NCI-H2107 (cell line): ENCODE measurements at regions not wholly inside any gene's neighbourhood (a gene's known extent, or its start where the extent isn't known, plus 50 kb on each side); places are given as distances from the start of the nearest gene placed in this dataset.

Source experiments
- DNase-seq: peaks from one replicate; lab custom pipeline; 2025; lab: John Stamatoyannopoulos, UW

DNA sequence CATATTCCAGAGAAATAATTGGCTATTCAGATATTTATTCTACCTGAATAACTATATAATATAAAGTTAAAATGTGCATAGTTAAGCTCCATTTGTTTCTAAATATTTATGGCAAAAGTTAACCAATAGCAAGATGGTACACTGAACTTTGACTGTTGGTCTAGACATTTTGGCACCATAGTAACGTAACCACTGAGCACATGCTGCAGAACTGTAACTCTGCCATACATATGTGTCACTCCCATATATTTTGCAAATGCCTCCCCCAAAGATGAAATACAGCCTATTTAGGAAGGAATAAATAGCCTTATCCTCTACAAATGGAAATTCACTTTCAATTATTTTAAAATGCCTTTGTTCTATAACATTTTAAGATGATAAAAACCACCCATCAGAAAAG lies 424.9 kb downstream of the CENPC start:
- DNase-seq, result no peak

DNA sequence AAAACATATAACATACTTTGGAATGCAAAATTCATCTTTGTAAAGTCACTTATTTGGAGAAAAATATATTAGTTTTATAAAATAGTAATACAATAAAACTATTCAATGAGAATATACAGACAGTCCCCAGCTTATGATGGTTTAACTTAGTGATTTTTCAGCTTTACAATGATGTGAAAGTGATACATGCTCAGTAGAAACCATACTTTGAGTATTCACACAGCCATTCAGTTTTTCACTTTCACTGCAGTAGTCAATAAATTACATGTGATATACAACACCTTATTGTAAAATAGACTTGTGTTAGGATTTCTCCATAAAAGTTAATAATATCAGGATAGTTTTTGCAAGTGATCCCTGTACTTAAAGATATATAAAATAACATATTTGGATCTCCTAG lies 436.0 kb downstream of the CENPC start:
- no peak for DNase-seq

GRCh38 chr4:67106861-67107460 lies 438.3 kb downstream of the CENPC start:
- DNase-seq, result peak; percentile 25

DNA sequence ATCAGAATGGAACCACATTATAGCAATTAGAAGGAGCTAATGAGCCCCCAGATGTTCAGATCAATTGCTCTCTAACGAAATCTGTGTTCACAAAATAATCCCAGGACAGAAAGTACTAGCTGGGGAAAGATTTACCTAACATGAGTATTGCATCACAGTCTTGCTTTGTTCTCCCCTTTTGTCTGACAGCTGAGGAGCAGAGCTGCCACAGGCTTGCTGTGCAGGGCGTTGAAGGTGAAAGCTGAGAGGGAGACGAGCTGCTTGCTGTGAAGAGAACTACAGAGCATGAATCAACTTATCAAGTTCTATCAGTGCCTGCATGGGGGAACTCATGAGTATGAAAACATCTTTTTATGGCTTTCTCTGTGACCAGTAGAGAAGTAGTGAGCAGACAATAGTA lies 441.2 kb downstream of the CENPC start:
- peak; percentile 8 for DNase-seq

- DNase-seq, result no peak
Measured at GRCh38 chr4:67103001-67103747, 442.1 kb downstream of the CENPC start.

- no peak for DNase-seq
Measured at GRCh38 chr4:67101612-67102011, 443.7 kb downstream of the CENPC start.

DNA sequence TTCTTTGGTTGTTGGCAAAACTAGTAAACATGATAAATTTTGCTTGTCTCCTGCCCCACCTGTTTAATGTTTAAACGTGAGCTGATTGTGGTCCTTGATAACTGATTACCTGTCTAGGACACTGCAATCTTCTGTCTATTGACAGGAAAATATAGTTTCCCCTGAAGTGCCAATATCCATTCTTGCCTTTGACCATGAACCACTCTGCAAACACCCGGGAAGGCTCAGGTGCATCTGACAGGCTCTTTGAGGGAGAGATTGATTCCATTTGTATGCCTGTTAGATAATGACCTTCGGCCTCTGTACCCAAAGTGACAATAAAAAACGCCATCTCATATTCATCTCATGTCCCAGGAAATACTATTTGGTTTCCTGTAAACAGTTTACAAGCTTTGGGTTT lies 453.0 kb downstream of the CENPC start:
- no peak for DNase-seq

GRCh38 chr4:67091673-67092072 lies 453.6 kb downstream of the CENPC start:
- no peak for DNase-seq

DNA sequence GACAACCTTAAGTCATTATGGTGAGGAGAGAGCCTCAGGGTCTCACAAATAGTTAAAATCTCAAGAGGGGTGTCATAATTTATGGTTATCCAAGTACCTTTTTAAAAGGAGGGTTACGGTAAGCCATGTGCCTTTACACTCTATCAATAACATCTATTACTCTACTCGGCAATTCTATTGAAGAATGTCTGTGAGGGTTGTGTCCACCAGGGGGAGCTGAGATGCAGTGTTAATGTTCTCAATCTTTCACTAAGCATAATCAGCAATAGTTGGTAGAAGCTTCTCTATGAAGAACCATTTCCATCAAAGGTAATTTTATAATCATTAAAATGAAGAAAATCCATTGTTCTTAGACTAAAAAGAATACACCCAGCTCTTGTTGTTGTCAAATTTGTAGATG lies 457.4 kb downstream of the CENPC start:
- DNase-seq, result no peak

DNA sequence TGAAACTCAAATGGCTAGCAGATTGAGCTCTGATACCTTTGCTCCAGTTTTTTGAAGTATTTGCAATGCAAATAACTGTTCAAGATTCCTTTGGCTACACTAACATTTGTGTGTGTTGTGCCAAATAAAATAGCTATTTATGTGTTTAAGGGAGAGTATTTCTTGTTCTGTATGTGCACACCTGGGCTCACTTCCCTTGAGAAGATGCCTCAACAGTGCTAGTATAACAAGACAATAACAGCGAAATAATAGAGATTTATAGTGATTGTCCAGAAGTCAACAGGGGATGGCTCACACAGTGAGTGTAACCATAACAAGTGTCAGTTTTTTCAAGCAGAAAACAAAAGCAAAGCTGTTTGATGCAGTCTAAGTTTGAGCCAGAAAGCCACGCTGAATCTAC lies 460.5 kb downstream of the CENPC start:
- no peak for DNase-seq

GRCh38 chr4:67083496-67083895 lies 461.8 kb downstream of the CENPC start:
- DNase-seq, result no peak

DNA sequence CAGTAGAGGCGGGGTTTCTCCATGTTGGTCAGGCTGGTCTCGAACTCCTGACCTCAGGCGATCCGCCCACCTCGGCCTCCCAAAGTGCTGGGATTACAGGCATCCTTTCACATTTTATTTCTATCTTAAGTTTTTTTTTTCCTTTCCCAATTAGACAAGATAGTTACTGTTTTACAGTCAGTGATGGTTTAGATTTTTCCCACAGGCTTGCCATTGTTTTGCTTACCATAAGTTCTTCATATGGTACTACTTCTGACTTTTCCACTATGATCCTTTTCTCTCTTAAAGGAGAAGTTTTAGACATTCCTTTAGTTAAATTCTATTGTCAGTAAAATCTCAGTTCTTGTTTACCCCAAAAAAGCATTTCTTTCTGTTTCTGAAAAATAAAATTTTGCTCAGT lies 462.6 kb downstream of the CENPC start:
- DNase-seq, result no peak

GRCh38 chr4:67080046-67080557 lies 465.2 kb downstream of the CENPC start:
- no peak for DNase-seq

- no peak for DNase-seq
Measured at GRCh38 chr4:67071641-67072040, 473.7 kb downstream of the CENPC start.

DNA sequence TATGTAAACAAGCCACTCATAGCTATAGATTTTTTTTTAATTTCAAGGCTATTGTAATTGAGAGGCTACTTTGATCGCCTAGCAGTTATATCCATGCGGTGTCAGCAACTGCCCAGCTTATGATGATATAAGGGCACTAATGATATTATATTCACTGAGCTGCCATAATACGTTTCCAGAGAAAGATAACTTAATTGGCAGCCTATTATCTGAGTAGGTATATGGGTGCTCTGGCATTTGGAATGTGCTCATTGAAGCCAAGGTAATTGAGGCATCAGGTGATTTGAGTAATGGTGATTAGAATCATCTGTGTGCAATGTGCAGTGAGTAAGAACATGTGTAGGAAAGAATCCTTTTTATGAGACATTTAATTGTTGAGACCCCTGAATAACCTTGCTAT lies 490.0 kb downstream of the CENPC start:
- no peak for DNase-seq

DNA sequence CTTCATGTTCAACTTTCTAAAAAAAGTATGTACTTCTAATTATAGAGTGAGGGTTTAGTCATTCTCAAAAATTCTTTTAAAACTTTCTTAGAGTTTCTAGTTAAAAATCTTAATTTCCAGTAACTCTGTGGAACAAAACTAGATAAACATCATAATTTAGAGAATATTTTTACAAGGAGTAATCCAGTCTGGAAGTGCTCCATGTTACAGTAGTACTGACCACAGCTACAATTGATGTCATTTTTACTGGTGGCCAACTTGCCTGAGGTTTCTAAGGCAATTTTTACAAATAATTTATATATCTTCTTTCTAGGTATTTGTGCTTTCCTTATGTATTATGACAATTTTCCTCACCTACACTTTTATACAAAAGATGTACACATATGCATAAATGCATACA lies 490.4 kb downstream of the CENPC start:
- no peak for DNase-seq

DNA sequence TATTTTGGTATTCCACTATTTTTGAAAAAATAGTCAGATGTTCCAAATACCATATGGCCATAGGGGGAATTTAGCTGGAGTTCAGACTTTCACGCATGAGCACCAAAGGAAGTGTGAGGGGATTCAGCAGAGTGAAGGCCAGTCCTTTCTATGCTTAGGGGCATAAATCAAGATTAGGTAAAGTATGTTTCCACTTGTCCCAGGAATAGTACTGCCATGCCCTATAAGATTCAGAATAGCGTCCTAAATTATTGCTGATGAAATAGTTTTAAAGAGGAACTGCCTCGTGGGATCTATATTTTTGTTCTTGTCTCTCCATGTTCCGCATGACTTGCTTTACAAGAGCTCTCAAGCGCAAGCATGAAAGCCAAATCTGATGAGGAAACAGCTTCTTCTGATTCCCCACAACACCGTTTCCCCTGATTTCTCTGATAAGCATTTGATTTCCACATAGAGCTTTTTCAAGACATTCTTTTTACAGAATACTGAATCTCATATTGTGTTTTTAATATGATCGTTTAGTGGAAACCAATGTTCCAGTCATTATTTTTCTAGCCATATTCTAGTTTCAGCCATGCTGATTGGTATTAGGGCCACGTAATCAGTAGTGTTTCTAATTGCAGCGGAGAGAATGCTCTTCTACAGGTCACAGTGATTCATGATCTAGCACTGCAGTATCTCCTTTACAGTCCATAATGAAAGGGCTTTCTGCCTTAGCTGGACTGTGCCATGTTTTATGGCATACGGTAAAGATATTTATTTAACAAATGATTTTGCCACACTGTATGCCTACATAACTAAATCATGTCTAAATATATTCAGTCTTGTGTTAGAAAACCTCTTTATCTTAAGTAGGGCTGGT lies 492.3 kb downstream of the CENPC start:
- no peak for DNase-seq

GRCh38 chr4:67051000-67051789 lies 494.1 kb downstream of the CENPC start:
- DNase-seq, result peak; percentile 23

DNA sequence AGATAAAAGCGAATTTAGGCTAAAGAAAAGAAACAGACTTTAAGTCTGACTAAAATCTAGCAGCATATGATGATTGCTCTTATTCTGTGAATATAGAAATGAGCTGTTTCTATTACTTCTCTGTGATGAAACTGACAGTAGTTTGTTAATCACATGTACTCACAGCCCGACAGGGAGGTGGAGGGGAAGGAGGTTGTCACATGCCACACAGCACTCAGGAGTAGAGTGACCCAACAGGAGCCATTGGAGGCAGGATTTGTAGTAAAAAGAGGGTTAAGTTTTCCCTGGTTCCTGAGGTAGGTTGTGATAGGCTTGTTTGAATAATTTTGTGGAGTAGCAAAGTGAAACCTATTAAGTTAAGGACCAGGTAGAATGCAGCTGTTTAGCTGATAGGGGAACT lies 495.9 kb downstream of the CENPC start:
- no peak for DNase-seq

- DNase-seq, result no peak
Measured at GRCh38 chr4:67048530-67048929, 496.8 kb downstream of the CENPC start.

- DNase-seq, result no peak
Measured at GRCh38 chr4:67040315-67040714, 505.0 kb downstream of the CENPC start.

GRCh38 chr4:67038228-67038566 lies 507.1 kb downstream of the CENPC start:
- no peak for DNase-seq
